Caco-2 (cell line): ENCODE measurements at regions not wholly inside any gene's neighbourhood (a gene's known extent, or its start where the extent isn't known, plus 50 kb on each side); places are given as distances from the start of the nearest gene placed in this dataset.

ENCODE experiments used
- BruUV-seq: library from RNA; stranded (reverse); fragments of 400-500 nt; replicated peaks from 2 replicates; lab custom pipeline; 2021; lab: Mats Ljungman, UMichigan
- CTCF ChIA-PET: fragments of 300-600 bp; sonication (Branson Sonifier 250); formaldehyde crosslinking; loops from one replicate; lab custom pipeline; 2022; ENCODE audit warnings: antibody characterized with exemption; lab: Charles Lee
- POLR2A ChIA-PET: fragments of 300-600 bp; sonication (Branson Sonifier 250); formaldehyde crosslinking; loops from one replicate; lab custom pipeline; 2022; ENCODE audit warnings: antibody characterized with exemption; lab: Charles Lee
- DNase-seq, 2 experiments: peaks; one replicate each; pipeline versions ENCODE4 v3.0.0 to v3.0.0-alpha.2; 2020 to 2022
- H3K27me3 ChIP-seq: replicated peaks from 2 replicates; pipeline ENCODE4 v1.6.0; 2011; ENCODE audit warnings: low read length; ENCODE audit not compliant: control insufficient read depth, insufficient read depth
- H3K36me3 ChIP-seq: 2 replicates; pipeline ENCODE4 v1.5.1; 2011; ENCODE audit warnings: low read length; ENCODE audit not compliant: control insufficient read depth, insufficient read depth
- H3K4me1 ChIP-seq: fragments of 250-450 bp; sonication (Bioruptor Pico); 2 replicates; pipeline ENCODE4 v1.5.1; 2020; ENCODE audit warnings: mild to moderate bottlenecking
- H3K4me3 ChIP-seq: 2 replicates; pipeline ENCODE4 v1.5.1; 2011; ENCODE audit warnings: low read depth, mild to moderate bottlenecking, control low read depth, low read length
- H3K9me3 ChIP-seq: fragments of 250-450 bp; sonication (Bioruptor Pico); 2 replicates; pipeline ENCODE4 v1.5.1; 2020; ENCODE audit warnings: mild to moderate bottlenecking, moderate library complexity
- H3K27ac Mint-ChIP-seq: one replicate; pipeline ENCODE4 v1.8.0; 2022; ENCODE audit warnings: mixed read lengths; ENCODE audit not compliant: unreplicated experiment
- H3K27me3 Mint-ChIP-seq: one replicate; pipeline ENCODE4 v1.8.0; 2022; ENCODE audit warnings: mixed read lengths; ENCODE audit not compliant: insufficient read depth, unreplicated experiment
- H3K36me3 Mint-ChIP-seq: one replicate; pipeline ENCODE4 v1.8.0; 2022; ENCODE audit warnings: mild to moderate bottlenecking, mixed read lengths; ENCODE audit not compliant: insufficient read depth, unreplicated experiment
- H3K4me1 Mint-ChIP-seq: one replicate; pipeline ENCODE4 v1.8.0; 2022; ENCODE audit warnings: low read depth, mixed read lengths; ENCODE audit not compliant: unreplicated experiment
- H3K4me3 Mint-ChIP-seq: one replicate; pipeline ENCODE4 v1.8.0; 2022; ENCODE audit warnings: mild to moderate bottlenecking, moderate library complexity, mixed read lengths; ENCODE audit not compliant: unreplicated experiment
- H3K9me3 Mint-ChIP-seq: one replicate; pipeline ENCODE4 v1.8.0; 2022; ENCODE audit warnings: mixed read lengths; ENCODE audit not compliant: unreplicated experiment
- intact Hi-C: fragments of 100-400 bp; cut with micrococcal nuclease; formaldehyde crosslinking; loops from one replicate; pipeline ENCODE4 v1.10.0; 2022; ENCODE audit not compliant: unreplicated experiment
- TF ChIP-seq, protein P1 (sequence below), 2 experiments: fragments of 200-600 bp in 1 of 2; IDR thresholded peaks; 1 replicate in 1 of 2; 2 replicates in 1 of 2; pipeline versions ENCODE4 v1.5.1 to v1.8.0; 2011 to 2022; ENCODE audit warnings: antibody characterized with exemption in 1 of 2, control low read depth in 1 of 2, inconsistent platforms in 1 of 2, low read depth in 1 of 2, low read length in 1 of 2, mild to moderate bottlenecking in 1 of 2, moderate library complexity in 1 of 2; ENCODE audit not compliant: insufficient read depth in 1 of 2, severe bottlenecking in 1 of 2, unreplicated experiment in 1 of 2

DNA sequence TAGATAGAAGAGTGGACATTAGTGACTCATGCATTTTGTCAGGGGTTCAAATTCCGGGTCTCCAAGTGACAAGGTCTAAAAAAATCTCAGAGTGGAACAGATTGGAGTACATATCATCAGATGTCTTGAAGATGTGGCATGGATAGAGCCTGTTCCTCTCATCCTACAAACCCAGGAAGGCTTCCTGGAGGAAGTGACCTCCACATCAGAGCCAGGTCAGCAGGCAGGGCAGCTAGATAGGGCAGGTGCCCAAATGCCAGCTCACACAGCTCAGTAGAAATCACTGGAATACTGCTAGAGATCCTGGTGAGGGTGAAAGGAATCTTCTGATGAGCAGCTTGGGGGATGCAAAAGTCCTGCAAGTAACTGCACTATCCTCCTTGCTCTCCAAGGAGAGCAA, 196.6 kb upstream of the SDK2 start:
- H3K9me3 Mint-ChIP-seq, result peaks cover 9% of the 10 kb centered on the region
- CTCF ChIA-PET, result no interaction called here
- H3K4me3 Mint-ChIP-seq, result no peak overlapping the region
- no TSS peak for BruUV-seq
- TF ChIP-seq, protein P1, sequence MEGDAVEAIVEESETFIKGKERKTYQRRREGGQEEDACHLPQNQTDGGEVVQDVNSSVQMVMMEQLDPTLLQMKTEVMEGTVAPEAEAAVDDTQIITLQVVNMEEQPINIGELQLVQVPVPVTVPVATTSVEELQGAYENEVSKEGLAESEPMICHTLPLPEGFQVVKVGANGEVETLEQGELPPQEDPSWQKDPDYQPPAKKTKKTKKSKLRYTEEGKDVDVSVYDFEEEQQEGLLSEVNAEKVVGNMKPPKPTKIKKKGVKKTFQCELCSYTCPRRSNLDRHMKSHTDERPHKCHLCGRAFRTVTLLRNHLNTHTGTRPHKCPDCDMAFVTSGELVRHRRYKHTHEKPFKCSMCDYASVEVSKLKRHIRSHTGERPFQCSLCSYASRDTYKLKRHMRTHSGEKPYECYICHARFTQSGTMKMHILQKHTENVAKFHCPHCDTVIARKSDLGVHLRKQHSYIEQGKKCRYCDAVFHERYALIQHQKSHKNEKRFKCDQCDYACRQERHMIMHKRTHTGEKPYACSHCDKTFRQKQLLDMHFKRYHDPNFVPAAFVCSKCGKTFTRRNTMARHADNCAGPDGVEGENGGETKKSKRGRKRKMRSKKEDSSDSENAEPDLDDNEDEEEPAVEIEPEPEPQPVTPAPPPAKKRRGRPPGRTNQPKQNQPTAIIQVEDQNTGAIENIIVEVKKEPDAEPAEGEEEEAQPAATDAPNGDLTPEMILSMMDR (IDR thresholded peaks at IDR 0.05; ENCODE audit: insufficient read depth in 1 of 2, low read depth in 1 of 2, low read length in 1 of 2, severe bottlenecking in 1 of 2, unreplicated experiment in 1 of 2), result no peak
- no peaks in the 10 kb centered on the region for H3K4me1 ChIP-seq
- POLR2A ChIA-PET, result no interaction called here
- no peak for DNase-seq
- intact Hi-C loops, result loop anchor here (2.0 kb wide), 1 partner anchor 198 kb away; no protein-coding TSS in a partner anchor
- no peak overlapping the region for H3K27ac Mint-ChIP-seq
- no peaks in the 10 kb centered on the region for H3K36me3 ChIP-seq
- peaks cover 6% of the 10 kb centered on the region for H3K27me3 Mint-ChIP-seq
- no peaks in the 10 kb centered on the region; the same call in 1 of the 2 replicates for H3K9me3 ChIP-seq
- H3K27me3 ChIP-seq, result no peaks in the 10 kb centered on the region
- H3K4me3 ChIP-seq, result no peak overlapping the region
- no peaks in the 10 kb centered on the region for H3K4me1 Mint-ChIP-seq
- no peaks in the 10 kb centered on the region for H3K36me3 Mint-ChIP-seq

DNA sequence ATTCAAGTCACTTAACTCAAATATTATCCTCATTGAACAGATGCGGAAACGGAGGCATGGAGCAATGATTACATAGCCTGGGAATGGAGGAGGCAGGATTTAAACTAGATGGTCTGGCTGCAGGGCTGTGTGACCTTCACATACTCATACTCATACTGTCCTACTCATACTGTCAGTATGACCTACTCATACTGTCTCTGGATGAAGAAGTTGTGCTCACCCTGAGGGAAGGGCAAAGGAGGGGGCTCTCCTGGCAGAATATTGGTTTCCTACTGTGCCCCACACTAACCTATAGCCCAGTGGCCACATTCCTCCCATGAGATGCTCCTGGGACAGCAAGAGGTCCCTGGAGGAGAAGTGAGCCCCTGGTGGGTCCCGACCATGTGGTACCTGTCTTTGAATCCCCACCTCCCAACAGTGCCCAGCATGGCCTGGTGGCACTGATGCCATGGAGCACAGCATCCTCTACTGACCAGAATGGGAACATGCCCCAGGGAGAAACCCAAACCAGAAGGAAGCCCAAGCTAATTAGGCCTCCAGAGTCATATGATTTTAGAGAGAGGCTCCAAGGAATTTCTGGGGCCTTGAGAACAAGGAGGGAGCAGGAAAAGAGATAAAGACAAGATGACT, 197.3 kb upstream of the SDK2 start:
- no peaks in the 10 kb centered on the region for H3K4me1 ChIP-seq
- TF ChIP-seq, protein P1 (IDR thresholded peaks at IDR 0.05; ENCODE audit: insufficient read depth in 1 of 2, low read depth in 1 of 2, low read length in 1 of 2, severe bottlenecking in 1 of 2, unreplicated experiment in 1 of 2), result peak; percentile 49 to 71
- CTCF ChIA-PET, result interaction anchor here (0.6 to 1.0 kb wide), 6 partner anchors 19 to 362 kb away, joined by 3 to 6 read pairs (median 3); no protein-coding TSS in a partner anchor
- Mint-ChIP-seq H3K9me3 (peaks cover 8% of the 10 kb centered on the region), H3K4me3 (no peak overlapping the region), H3K36me3 (no peaks in the 10 kb centered on the region), H3K27ac (no peak overlapping the region), H3K4me1 (no peaks in the 10 kb centered on the region), H3K27me3 (peaks cover 6% of the 10 kb centered on the region)
- H3K4me3 ChIP-seq, result no peak overlapping the region
- peak in 1 of 2 experiments; percentile 36 for DNase-seq
- POLR2A ChIA-PET, result no interaction called here
- no TSS peak for BruUV-seq
- no peaks in the 10 kb centered on the region; the same call in 1 of the 2 replicates for H3K9me3 ChIP-seq
- intact Hi-C loops, result loop anchor here (2.0 kb wide), 1 partner anchor 199 kb away; no protein-coding TSS in a partner anchor
- no peaks in the 10 kb centered on the region for H3K27me3 ChIP-seq
- no peaks in the 10 kb centered on the region for H3K36me3 ChIP-seq

DNA sequence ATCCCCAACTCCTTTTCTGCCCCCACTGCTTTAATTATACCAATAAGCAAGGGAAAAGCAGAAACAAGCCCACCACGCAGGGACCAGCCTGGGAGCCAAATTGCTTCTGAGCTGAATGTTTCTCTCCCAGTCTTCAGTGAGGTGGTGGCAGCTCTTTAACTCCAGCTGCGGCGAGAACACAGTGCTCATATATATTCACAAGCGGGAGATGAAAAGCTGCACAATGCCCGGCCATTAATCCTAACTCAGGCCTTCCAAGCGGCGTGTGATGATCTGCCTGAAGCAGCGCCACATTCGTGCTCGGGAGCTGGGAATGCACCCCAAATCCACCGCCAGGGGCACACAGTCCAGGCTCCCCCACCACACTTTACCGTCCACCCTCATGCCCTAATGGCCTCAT, 203.7 kb upstream of the SDK2 start:
- TF ChIP-seq, protein P1 (IDR thresholded peaks at IDR 0.05; ENCODE audit: insufficient read depth in 1 of 2, low read depth in 1 of 2, low read length in 1 of 2, severe bottlenecking in 1 of 2, unreplicated experiment in 1 of 2), result no peak
- H3K4me1 ChIP-seq, result no peaks in the 10 kb centered on the region
- H3K27me3 Mint-ChIP-seq, result no peaks in the 10 kb centered on the region
- BruUV-seq, result no TSS peak
- no peak overlapping the region for H3K4me3 Mint-ChIP-seq
- H3K9me3 ChIP-seq, result peaks cover 6% of the 10 kb centered on the region; the same call in 1 of the 2 replicates
- intact Hi-C loops, result no loop called here
- H3K27ac Mint-ChIP-seq, result no peak overlapping the region
- POLR2A ChIA-PET, result no interaction called here
- H3K36me3 ChIP-seq, result no peaks in the 10 kb centered on the region
- H3K27me3 ChIP-seq, result no peaks in the 10 kb centered on the region
- H3K9me3 Mint-ChIP-seq, result peaks cover 8% of the 10 kb centered on the region
- no peak overlapping the region for H3K4me3 ChIP-seq
- CTCF ChIA-PET, result no interaction called here
- DNase-seq, result no peak
- no peaks in the 10 kb centered on the region for H3K4me1 Mint-ChIP-seq
- no peaks in the 10 kb centered on the region for H3K36me3 Mint-ChIP-seq
